HepG2 (cell line): ENCODE measurements at regions not wholly inside any gene's neighbourhood (a gene's known extent, or its start where the extent isn't known, plus 50 kb on each side); places are given as distances from the start of the nearest gene placed in this dataset.

ENCODE experiments used
- ATAC-seq: fragments of 200-7000 bp; cut with Tn5 transposase; 3 replicates; pipeline ENCODE4 v1.9.1; 2020; ENCODE audit warnings: mild to moderate bottlenecking, moderate library complexity
- BruUV-seq: library from RNA; stranded (reverse); fragments of 400-500 nt; replicated peaks from 2 replicates; lab custom pipeline; 2021; lab: Mats Ljungman, UMichigan
- CTCF ChIA-PET: fragments of 300-600 bp; formaldehyde crosslinking; extraction: SDS; loops from one replicate; lab custom pipeline; 2021; ENCODE audit warnings: low total read pairs, inconsistent platforms, low intra/inter-chr PET ratio; lab: Yijun Ruan, JAX
- POLR2A ChIA-PET: fragments of 350-600 bp; sonication (Branson Sonifier 250); formaldehyde crosslinking; loops from one replicate; lab custom pipeline; 2020; ENCODE audit warnings: antibody characterized with exemption, inconsistent platforms; lab: Yijun Ruan, JAX
- DNase-seq: peaks from one replicate; pipeline ENCODE4 v3.0.0-alpha.2; 2015; ENCODE audit warnings: low spot score
- FAIRE-seq: peaks from 3 replicates; lab custom pipeline; 2011; peaks lifted over from hg19 to GRCh38; lab: Jason Lieb, UNC
- H2AFZ ChIP-seq: one replicate; pipeline ENCODE4 v1.6.1; 2011; ENCODE audit warnings: low read length, inconsistent platforms
- H3K27ac ChIP-seq: fragments of 300-600 bp; 3 replicates; pipeline ENCODE4 v1.8.0; 2011; ENCODE audit warnings: mixed run types, mild to moderate bottlenecking, mixed read lengths, low read length, inconsistent platforms; ENCODE audit not compliant: insufficient read depth; ENCODE audit errors: extremely low read length
- H3K27me3 ChIP-seq, 2 experiments: fragments of 200-600 bp in 1 of 2; 2 replicates in 1 of 2; 3 replicates in 1 of 2; pipeline versions ENCODE4 v1.6.0 to v1.8.0; 2011; ENCODE audit warnings: low read length in 2 of 2, mild to moderate bottlenecking in 2 of 2, moderate library complexity in 2 of 2, inconsistent platforms in 1 of 2; ENCODE audit not compliant: insufficient read depth in 2 of 2, control insufficient read depth in 1 of 2
- H3K36me3 ChIP-seq, 2 experiments: fragments of 200-600 bp in 1 of 2; replicated peaks in 1 of 2; 2 replicates in 1 of 2; 3 replicates in 1 of 2; pipeline versions ENCODE4 v1.5.1 to v1.8.0; 2011; ENCODE audit warnings: low read length in 2 of 2, inconsistent platforms in 1 of 2; ENCODE audit not compliant: insufficient read depth in 2 of 2, control insufficient read depth in 1 of 2
- H3K4me1 ChIP-seq: 2 replicates; pipeline ENCODE4 v1.5.1; 2012; ENCODE audit warnings: low read length, inconsistent platforms; ENCODE audit not compliant: insufficient read depth
- H3K4me2 ChIP-seq: 2 replicates; pipeline ENCODE4 v1.6.0; 2011; ENCODE audit warnings: low read depth, low read length, inconsistent platforms
- H3K4me3 ChIP-seq, 3 experiments: fragments of 200-600 bp in 1 of 3; sonication (generic), shearing (Covaris generic) in 1 of 3; replicated peaks in 1 of 3; 2 replicates each; pipeline ENCODE4 v1.5.1; 2011 to 2016; ENCODE audit warnings: low read length in 3 of 3, inconsistent platforms in 2 of 3, low read depth in 2 of 3, mild to moderate bottlenecking in 2 of 3, control low read depth in 1 of 3, mixed read lengths in 1 of 3; ENCODE audit not compliant: insufficient read depth in 1 of 3
- H3K79me2 ChIP-seq: one replicate; pipeline ENCODE4 v1.6.1; 2011; ENCODE audit warnings: low read length, inconsistent platforms; ENCODE audit not compliant: insufficient read depth
- H3K9ac ChIP-seq: 2 replicates; pipeline ENCODE4 v1.6.0; 2011; ENCODE audit warnings: mild to moderate bottlenecking, low read depth, low read length, inconsistent platforms; ENCODE audit not compliant: insufficient read depth
- H3K9me3 ChIP-seq: 2 replicates; pipeline ENCODE4 v1.5.1; 2012; ENCODE audit warnings: mild to moderate bottlenecking, low read length
- H4K20me1 ChIP-seq: 2 replicates; pipeline ENCODE4 v1.6.0; 2011; ENCODE audit warnings: inconsistent platforms, mild to moderate bottlenecking, low read length, moderate library complexity; ENCODE audit not compliant: insufficient read depth
- ATF1 ChIP-seq: IDR thresholded peaks from 2 replicates; pipeline ENCODE4 v1.6.1; 2016; ENCODE audit warnings: mild to moderate bottlenecking, control low read depth
- DBP ChIP-seq: sonication (generic); formaldehyde crosslinking; IDR thresholded peaks from 2 replicates; pipeline ENCODE4 v1.4.0; 2020; ENCODE audit warnings: missing genetic modification reagents; ENCODE audit errors: not compliant biosample characterization
- ZBTB39 ChIP-seq: sonication (generic); formaldehyde crosslinking; IDR thresholded peaks from 2 replicates; pipeline ENCODE4 v1.5.0; 2020; ENCODE audit warnings: missing genetic modification reagents
- ZHX1 ChIP-seq: sonication (generic); formaldehyde crosslinking; IDR thresholded peaks from 2 replicates; pipeline ENCODE4 v1.8.1; 2022; ENCODE audit warnings: low read depth, mild to moderate bottlenecking, missing genetic modification reagents
- ZNF275 ChIP-seq: sonication (generic); formaldehyde crosslinking; IDR thresholded peaks from 2 replicates; pipeline ENCODE4 v1.8.0; 2022; ENCODE audit warnings: missing genetic modification reagents, mild to moderate bottlenecking, inconsistent platforms, borderline replicate concordance
- ZNF354B ChIP-seq: sonication (generic); formaldehyde crosslinking; IDR thresholded peaks from 2 replicates; pipeline ENCODE4 v1.8.0; 2022; ENCODE audit warnings: mild to moderate bottlenecking, missing genetic modification reagents
- ZNF614 ChIP-seq: IDR thresholded peaks from 2 replicates; pipeline ENCODE4 v1.6.1; 2018; ENCODE audit warnings: missing biosample characterization, missing genetic modification reagents, inconsistent platforms, borderline replicate concordance
- ZNF678 ChIP-seq: sonication (generic); formaldehyde crosslinking; IDR thresholded peaks from 2 replicates; pipeline ENCODE4 v1.4.0; 2020; ENCODE audit warnings: mild to moderate bottlenecking, missing genetic modification reagents
- ZNF83 ChIP-seq: sonication (generic); formaldehyde crosslinking; IDR thresholded peaks from 2 replicates; pipeline ENCODE4 v1.4.0; 2020; ENCODE audit warnings: missing genetic modification reagents, mild to moderate bottlenecking, borderline replicate concordance
- WGBS: methylation state at CpG from one replicate; pipeline ENCODE4 v1.1.6; 2017; ENCODE audit warnings: low lambda C conversion rate; 5-methylcytosine and 5-hydroxymethylcytosine counted together
- in situ Hi-C: cut with HindIII; loops from 2 replicates; pipeline ENCODE4 v1.10.0; 2017; ENCODE audit warnings: low pct_unique_long_range_greater_than_20kb; ENCODE audit not compliant: extremely low pct_ligation_motif_present
- intact Hi-C: fragments of 100-400 bp; cut with micrococcal nuclease; formaldehyde crosslinking; loops from one replicate; pipeline ENCODE4 v1.10.0; 2022; ENCODE audit not compliant: unreplicated experiment

GRCh38 chr1:38347446-38348175, 301.0 kb upstream of the POU3F1 start:
- in situ Hi-C loops, result no loop called here

More at GRCh38 chr1:38347446-38348175, 301.0 kb upstream of the POU3F1 start:
- Histone ChIP-seq H3K79me2 (no peaks in the 10 kb centered on the region), H3K9me3 (0 out of 2 replicates have a peak, but pooled peaks cover 6% of the 10 kb centered on the region), H3K9ac (no peak overlapping the region), H3K4me3 (no peak overlapping the region), H3K4me2 (no peak overlapping the region), H2AFZ (no peak overlapping the region), H3K4me1 (no peaks in the 10 kb centered on the region), H3K27me3 (no peaks in the 10 kb centered on the region), H3K36me3 (no peaks in the 10 kb centered on the region), H3K27ac (no peak overlapping the region), H4K20me1 (no peaks in the 10 kb centered on the region)
- intact Hi-C loops, result no loop called here
- no peak for ATAC-seq
- WGBS, result 2% methylated on average over 3 of the region's 3 CpGs
- POLR2A ChIA-PET, result no interaction called here
- no TSS peak for BruUV-seq
- DNase-seq, result no peak
- CTCF ChIA-PET, result no interaction called here
- FAIRE-seq, result no peak
- no peak for TF ChIP-seq ZNF678 (CRISPR knock-in tag)
- TF ChIP-seq ZNF614, result no peak
- no peak for TF ChIP-seq ZNF354B (CRISPR knock-in tag)
- no peak for TF ChIP-seq ZNF83
- no peak for TF ChIP-seq DBP
- no peak for TF ChIP-seq ZHX1 (CRISPR knock-in tag)
- no peak for TF ChIP-seq ZBTB39 (CRISPR knock-in tag)
- TF ChIP-seq ZNF275 (CRISPR knock-in tag), result no peak
- TF ChIP-seq ATF1 (CRISPR knock-in tag), result no peak
